HG03060 (cell line): ENCODE measurements at regions not wholly inside any gene's neighbourhood (a gene's known extent, or its start where the extent isn't known, plus 50 kb on each side); places are given as distances from the start of the nearest gene placed in this dataset.
"Not testable (repeated sequence)": the region's sequence is repeated elsewhere in the genome, so short reads cannot be mapped to it uniquely, and the experiment has no call there.

Experiments used
- ATAC-seq: cut with Tn5 transposase; IDR thresholded peaks from one replicate; pipeline ENCODE4 v1.9.1; 2021; ENCODE audit warnings: low read depth, moderate number of reproducible peaks; ENCODE audit not compliant: unreplicated experiment

- ATAC-seq, result peak; percentile 72
These were observed 507.3 kb upstream of the CITED2 start for GRCh38 chr6:139881728-139882211.

DNA sequence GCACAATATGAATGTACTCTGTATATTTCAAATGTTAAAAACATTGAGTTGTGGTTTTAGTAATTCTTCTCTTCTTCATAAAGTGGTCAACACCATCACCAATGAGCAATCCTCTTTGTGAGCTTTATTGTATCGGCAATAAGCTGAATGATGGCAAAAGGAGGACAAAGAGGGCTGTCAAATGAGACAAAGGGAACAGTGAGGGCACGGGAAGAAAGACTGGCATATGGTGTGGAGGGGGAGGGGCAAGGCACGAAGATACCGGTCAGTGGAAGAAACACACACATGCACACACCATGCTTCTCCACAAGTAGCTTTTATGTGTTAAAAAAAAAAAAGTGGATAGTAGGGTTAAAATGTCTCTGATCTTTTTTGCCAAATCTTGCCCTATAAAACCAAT, 506.8 kb upstream of the CITED2 start:
- ATAC-seq, result no peak

GRCh38 chr6:139879823-139880356, 505.4 kb upstream of the CITED2 start:
- ATAC-seq, result no peak

GRCh38 chr6:139879241-139879640, 504.8 kb upstream of the CITED2 start:
- not testable (repeated sequence) for ATAC-seq

- ATAC-seq, result no peak
These were observed 503.5 kb upstream of the CITED2 start for GRCh38 chr6:139877828-139878405.

DNA sequence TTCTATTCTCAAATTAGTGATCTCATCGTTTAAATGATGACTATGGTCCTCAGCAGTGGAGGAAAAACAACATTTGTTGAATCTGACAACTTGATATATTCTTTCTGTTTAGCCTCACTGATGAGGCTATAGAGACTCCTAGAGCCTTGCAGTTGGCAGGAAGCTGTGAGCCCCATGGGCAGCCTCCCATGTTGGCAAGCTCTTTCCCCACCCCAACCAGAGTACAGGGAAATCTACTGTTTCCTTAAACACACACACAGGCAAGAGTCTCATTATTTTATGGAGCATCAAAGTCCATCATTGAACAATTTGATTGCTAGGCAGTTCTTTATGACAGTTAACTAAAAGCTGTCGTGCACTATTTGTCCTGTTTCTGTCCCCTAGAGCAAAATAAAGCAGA, 498.2 kb upstream of the CITED2 start:
- no peak for ATAC-seq

DNA sequence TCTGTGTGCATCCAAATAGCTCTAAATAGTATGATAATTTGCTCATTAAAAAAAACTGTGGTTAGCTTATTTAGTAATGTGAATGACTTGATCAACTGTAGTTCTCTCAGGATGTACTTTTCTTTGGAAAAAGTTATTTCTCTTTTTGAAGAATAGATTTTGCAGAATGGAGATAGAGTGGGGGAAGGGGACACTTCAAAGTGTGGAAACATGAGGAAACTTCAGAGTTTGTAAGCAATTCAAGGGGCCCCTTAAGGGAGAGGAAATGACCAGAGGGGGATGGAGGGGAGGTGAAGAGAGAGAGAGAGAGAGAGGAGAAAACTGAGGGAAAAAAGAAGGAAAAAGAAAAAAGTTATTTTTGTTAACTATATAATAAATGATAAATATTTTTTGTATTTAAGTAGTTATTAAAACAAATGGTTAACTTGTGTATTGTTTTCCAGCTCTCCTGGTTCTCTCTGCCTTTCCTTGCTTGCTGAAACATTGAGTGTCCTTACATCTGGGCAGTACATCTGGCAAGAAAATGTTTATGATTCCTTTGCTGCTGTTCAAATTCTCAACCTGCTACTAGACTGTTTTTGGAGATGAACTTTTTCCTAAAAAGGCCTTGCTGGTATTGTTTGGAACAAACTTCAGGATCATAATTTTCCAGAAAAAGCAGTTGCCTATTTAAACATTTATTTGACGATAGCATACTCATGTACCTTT, 497.5 kb upstream of the CITED2 start:
- ATAC-seq, result no peak

GRCh38 chr6:139871165-139871710, 496.8 kb upstream of the CITED2 start:
- no peak for ATAC-seq

GRCh38 chr6:139868576-139868975, 494.1 kb upstream of the CITED2 start:
- ATAC-seq, result no peak

DNA sequence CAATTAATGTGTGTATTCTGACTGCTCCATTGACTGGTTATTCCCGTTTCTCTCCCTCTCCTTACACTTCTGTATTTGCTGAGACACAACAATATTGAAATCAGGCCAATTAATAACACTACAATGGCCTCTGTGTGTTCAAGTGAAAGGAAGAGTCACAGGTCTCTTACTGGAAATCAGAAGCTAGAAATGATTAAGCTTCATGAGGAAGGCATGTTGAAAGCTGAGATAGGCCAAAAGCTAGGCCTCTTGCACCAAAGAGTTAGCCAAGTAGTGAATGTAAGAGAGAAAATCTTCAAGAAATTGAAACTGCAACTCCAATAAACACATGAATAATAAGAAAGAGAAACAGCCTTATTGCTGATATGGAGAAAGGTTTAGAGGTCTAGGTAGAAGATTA, 489.5 kb upstream of the CITED2 start:
- no peak for ATAC-seq

DNA sequence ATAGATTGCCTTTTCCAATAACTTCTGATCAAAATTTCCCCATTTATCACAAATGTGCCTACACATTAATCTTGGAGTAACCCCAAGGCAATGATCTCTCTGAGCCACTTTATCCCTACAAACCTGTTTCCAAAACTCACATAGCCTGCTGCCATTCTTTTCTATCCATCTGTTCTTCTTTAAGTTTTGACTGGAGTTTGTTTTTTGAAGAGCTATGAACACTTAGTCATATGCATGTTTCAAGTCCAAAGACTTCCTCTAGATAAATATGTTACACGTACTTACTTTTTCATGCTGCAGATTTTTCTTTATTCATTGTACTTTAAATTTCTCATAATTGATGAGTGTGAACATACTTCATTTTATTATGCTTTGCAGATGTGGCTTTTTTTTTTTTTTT, 488.9 kb upstream of the CITED2 start:
- ATAC-seq, result no peak

DNA sequence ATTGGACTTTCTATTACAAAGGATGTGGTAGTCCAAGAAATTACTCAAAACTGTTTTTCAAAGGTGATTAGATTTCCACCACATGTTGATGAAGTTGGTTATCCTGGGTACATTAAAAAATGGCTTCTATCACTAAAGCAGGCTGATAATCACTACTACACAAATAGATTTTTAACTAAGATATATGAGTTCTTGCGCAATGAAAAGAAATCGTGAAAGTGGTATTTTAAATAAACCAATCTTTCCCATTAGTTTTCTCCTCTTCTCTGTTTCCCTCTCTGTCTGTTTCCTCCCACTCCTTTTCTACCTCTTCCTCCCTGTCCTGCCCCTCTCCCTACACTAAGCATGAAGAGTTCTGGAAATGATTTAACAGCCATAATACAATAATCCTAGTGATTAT, 487.9 kb upstream of the CITED2 start:
- no peak for ATAC-seq

- ATAC-seq, result no peak
These were observed 485.8 kb upstream of the CITED2 start for GRCh38 chr6:139860203-139860602.

DNA sequence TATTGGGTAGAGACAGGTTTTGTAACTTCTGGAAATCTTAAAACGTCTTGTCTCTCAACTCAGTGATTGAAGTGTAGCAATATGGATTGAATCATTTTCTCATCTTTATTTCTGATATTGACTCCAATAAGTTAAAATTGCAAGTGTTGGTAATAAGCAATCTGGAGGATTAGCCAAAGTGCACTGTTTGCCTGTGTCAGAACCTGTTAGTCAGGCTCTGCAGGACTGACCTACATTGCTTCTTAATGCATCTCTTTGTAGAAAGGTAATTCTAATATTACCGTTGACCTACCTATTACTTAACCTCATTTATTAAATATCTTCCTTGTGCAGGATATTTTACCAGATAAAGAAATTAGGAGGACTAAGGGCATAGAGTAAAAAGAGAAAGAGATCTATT, 484.0 kb upstream of the CITED2 start:
- ATAC-seq, result no peak

DNA sequence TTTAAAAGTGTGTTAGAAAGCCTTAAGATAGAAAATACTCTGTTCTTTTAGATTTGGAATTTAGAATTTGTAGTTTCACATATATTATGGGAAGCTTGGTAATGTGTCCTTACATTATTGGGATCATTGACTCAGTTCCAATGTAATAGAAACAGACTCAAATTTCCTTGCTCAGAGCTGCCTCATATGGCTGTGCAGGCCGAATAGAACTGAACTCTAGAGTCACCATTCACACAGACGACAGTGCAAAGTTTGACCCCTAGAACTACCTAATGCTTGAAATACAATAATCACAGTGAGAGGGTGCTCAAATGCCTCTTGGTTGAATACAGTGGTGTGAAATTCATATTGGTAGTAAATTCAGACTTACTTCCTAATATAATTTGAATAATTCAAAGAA, 482.7 kb upstream of the CITED2 start:
- no peak for ATAC-seq

DNA sequence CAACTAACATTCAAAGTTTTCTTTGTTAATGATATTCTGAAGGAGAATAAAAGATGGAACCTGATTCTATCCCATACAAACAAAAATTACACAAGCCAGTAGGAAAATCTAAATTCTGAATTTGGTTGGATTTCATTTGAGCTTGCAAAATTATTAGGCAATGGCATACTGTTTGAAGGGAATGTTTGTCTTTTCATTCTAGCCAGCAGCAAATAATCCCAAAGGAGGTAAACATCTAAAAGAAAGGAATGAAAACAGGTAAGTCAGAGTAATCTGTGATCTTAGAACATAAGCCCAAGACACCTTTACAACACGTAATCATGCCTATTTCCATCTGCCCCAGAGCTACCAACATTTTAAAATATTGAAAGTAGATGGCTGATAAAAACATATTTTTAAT, 482.1 kb upstream of the CITED2 start:
- no peak for ATAC-seq

DNA sequence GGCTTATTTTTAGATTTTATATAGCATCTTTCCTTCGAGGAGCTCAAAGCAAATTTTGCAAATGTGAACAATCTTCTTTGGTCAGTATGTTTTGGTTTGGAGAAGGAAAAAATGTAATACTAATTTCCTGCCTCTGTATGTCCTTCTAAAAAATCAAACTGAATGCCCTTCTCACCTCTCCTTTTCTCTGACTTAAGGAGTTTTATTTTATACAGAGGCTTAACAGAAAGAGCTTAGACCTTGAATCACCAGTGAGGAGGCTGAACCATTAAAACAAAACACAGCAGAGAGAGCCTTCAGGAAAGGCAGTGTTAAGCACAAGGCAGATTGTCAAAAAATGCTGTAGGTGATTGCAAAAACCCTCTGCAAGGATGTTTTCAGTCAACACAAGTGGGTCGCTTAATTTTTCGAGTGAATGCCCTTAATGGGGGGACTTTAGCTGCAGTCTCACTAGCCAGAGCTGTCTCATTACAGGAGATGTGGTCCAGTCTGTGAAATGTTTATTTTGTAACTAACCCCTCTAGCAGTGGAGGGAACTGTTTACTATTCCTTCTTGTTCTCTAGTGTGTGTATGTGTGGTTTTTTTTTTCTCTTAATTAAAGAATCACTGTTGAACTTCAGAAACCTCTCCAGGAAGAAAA, 481.3 kb upstream of the CITED2 start:
- no peak for ATAC-seq

GRCh38 chr6:139853302-139853992, 479.0 kb upstream of the CITED2 start:
- no peak for ATAC-seq

GRCh38 chr6:139852488-139853140, 478.2 kb upstream of the CITED2 start:
- no peak for ATAC-seq

DNA sequence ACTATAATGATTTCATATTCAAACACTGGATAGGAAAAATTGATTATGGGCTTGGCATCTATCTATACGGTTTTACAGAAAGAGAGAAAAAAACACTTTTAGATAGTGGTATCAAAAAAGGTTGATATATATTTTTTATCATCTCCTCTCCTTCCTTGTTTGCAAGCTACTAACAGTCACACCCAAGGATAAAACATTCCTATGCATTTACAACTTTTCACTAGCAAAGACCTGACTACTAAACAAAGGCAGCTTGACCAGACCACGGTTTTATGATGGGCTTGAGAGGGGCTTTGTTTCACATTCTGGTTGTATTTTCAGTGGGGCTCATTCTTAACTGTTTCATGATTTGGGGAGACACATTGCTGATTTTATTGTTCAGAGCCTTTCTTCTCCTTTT, 477.6 kb upstream of the CITED2 start:
- ATAC-seq, result no peak
